GM12878 (cell line): ENCODE measurements at regions not wholly inside any gene's neighbourhood (a gene's known extent, or its start where the extent isn't known, plus 50 kb on each side); places are given as distances from the start of the nearest gene placed in this dataset.

Experiments
- ATAC-seq: fragments of 200-7000 bp; cut with Tn5 transposase; 3 replicates; pipeline ENCODE4 v1.9.1; 2020; ENCODE audit warnings: mild to moderate bottlenecking, moderate library complexity
- BruUV-seq: library from RNA; stranded (reverse); fragments of 400-500 nt; replicated peaks from 2 replicates; lab custom pipeline; 2021; lab: Mats Ljungman, UMichigan
- CTCF ChIA-PET: fragments of 300-600 bp; sonication (Branson Sonifier 250); formaldehyde crosslinking; extraction: SDS; loops from one replicate; lab custom pipeline; 2021; ENCODE audit warnings: inconsistent platforms; lab: Yijun Ruan, JAX
- POLR2A ChIA-PET: fragments of 350-600 bp; formaldehyde crosslinking; extraction: SDS; loops from one replicate; lab custom pipeline; 2021; ENCODE audit warnings: inconsistent platforms; lab: Charles Lee
- RAD21 ChIA-PET: fragments of 300-600 bp; sonication (Branson Sonifier 250); formaldehyde crosslinking; loops from one replicate; lab custom pipeline; 2023; ENCODE audit warnings: antibody characterized with exemption; ENCODE audit not compliant: unreplicated experiment; lab: Charles Lee
- SMC1A ChIA-PET: fragments of 300-600 bp; sonication (Branson Sonifier 250); formaldehyde crosslinking; loops from one replicate; lab custom pipeline; 2023; ENCODE audit not compliant: unreplicated experiment, uncharacterized antibody; lab: Charles Lee
- DNase-seq: peaks from one replicate; pipeline ENCODE4 v3.0.0-alpha.2; 2011; ENCODE audit warnings: low read depth, low spot score
- FAIRE-seq: peaks from 3 replicates; lab custom pipeline; 2011; peaks lifted over from hg19 to GRCh38; lab: Jason Lieb, UNC
- H2AFZ ChIP-seq: 2 replicates; pipeline ENCODE4 v1.6.0; 2011; ENCODE audit warnings: low read depth, low read length, control low read depth; ENCODE audit not compliant: control insufficient read depth
- H3K27ac ChIP-seq: 2 replicates; pipeline ENCODE4 v1.5.1; 2011; ENCODE audit warnings: control low read depth; ENCODE audit not compliant: control insufficient read depth, insufficient read depth
- H3K27me3 ChIP-seq, 2 experiments: replicated peaks in 1 of 2; 2 replicates each; pipeline versions ENCODE4 v1.6.0 to v1.6.1; 2011; ENCODE audit warnings: low read length in 1 of 2; ENCODE audit not compliant: control insufficient read depth in 2 of 2, insufficient read depth in 2 of 2
- H3K36me3 ChIP-seq, 2 experiments: 2 replicates each; pipeline ENCODE4 v1.5.1; 2011; ENCODE audit warnings: low read length in 1 of 2; ENCODE audit not compliant: control insufficient read depth in 2 of 2, insufficient read depth in 2 of 2
- H3K4me1 ChIP-seq: 2 replicates; pipeline ENCODE4 v1.6.1; 2011; ENCODE audit warnings: mild to moderate bottlenecking, low read length, moderate library complexity, mixed read lengths; ENCODE audit not compliant: control insufficient read depth, insufficient read depth
- H3K4me2 ChIP-seq: 2 replicates; pipeline ENCODE4 v1.6.0; 2011; ENCODE audit warnings: control low read depth; ENCODE audit not compliant: control insufficient read depth, insufficient read depth
- H3K4me3 ChIP-seq: fragments of 200-600 bp; sonication (generic); 2 replicates; pipeline ENCODE4 v1.5.1; 2016
- H3K79me2 ChIP-seq: 2 replicates; pipeline ENCODE4 v1.6.0; 2011; ENCODE audit warnings: low read length; ENCODE audit not compliant: control insufficient read depth, insufficient read depth
- H3K9ac ChIP-seq: 2 replicates; pipeline ENCODE4 v1.8.0; 2011; ENCODE audit warnings: low read length, control low read depth, mixed read lengths; ENCODE audit not compliant: control insufficient read depth, insufficient read depth
- H3K9me3 ChIP-seq: replicated peaks from 3 replicates; pipeline ENCODE4 v1.5.1; 2011; ENCODE audit warnings: mild to moderate bottlenecking, low read length; ENCODE audit not compliant: control insufficient read depth, insufficient read depth
- H4K20me1 ChIP-seq: 2 replicates; pipeline ENCODE4 v1.6.0; 2011; ENCODE audit not compliant: control insufficient read depth, insufficient read depth
- ATF3 ChIP-seq: IDR thresholded peaks from 2 replicates; pipeline ENCODE4 v1.6.1; 2011; ENCODE audit warnings: low read depth, mild to moderate bottlenecking, low read length, moderate library complexity, borderline replicate concordance; ENCODE audit errors: extremely low read depth
- CEBPB ChIP-seq, 2 experiments: fragments of 150-350 bp in 1 of 2; IDR thresholded peaks; 2 replicates each; pipeline ENCODE4 v1.6.1; 2012 to 2014; ENCODE audit warnings: low read depth in 2 of 2, low read length in 2 of 2, borderline replicate concordance in 1 of 2, inconsistent platforms in 1 of 2
- FOS ChIP-seq: IDR thresholded peaks from 3 replicates; pipeline ENCODE4 v1.6.1; 2011; ENCODE audit warnings: borderline replicate concordance; ENCODE audit not compliant: insufficient read length; ENCODE audit errors: extremely low read depth
- HCFC1 ChIP-seq: fragments of 150-350 bp; IDR thresholded peaks from 2 replicates; pipeline ENCODE4 v1.6.1; 2014; ENCODE audit warnings: low read length
- HSF1 ChIP-seq: fragments of 150-350 bp; IDR thresholded peaks from 2 replicates; pipeline ENCODE4 v1.6.1; 2014; ENCODE audit warnings: mild to moderate bottlenecking, low read depth, low read length
- NRF1 ChIP-seq: conservative IDR thresholded peaks from 2 replicates; pipeline ENCODE4 v1.6.1; 2011; ENCODE audit warnings: mild to moderate bottlenecking, low read depth, low read length, improper control_type of control experiment
- PAX8 ChIP-seq: fragments of 450-650 bp; IDR thresholded peaks from 2 replicates; pipeline ENCODE4 v1.6.1; 2017; ENCODE audit warnings: mild to moderate bottlenecking, moderate library complexity
- POLR2A ChIP-seq: IDR thresholded peaks from 2 replicates; pipeline ENCODE4 v1.6.1; 2011; ENCODE audit warnings: low read depth, mild to moderate bottlenecking, low read length
- RAD51 ChIP-seq: fragments of 450-650 bp; IDR thresholded peaks from 2 replicates; pipeline ENCODE4 v1.6.1; 2016; ENCODE audit warnings: moderate library complexity, mild to moderate bottlenecking, inconsistent platforms
- RB1 ChIP-seq: fragments of 450-650 bp; formaldehyde crosslinking; IDR thresholded peaks from 2 replicates; pipeline ENCODE4 v1.6.1; 2017; ENCODE audit warnings: mild to moderate bottlenecking, borderline replicate concordance
- SP1 ChIP-seq: IDR thresholded peaks from one replicate; pipeline ENCODE4 v1.6.1; 2011; ENCODE audit warnings: low read depth, low read length
- YY1 ChIP-seq: IDR thresholded peaks from 2 replicates; pipeline ENCODE4 v1.6.1; 2011; ENCODE audit warnings: low read depth, mild to moderate bottlenecking, low read length
- ZNF24 ChIP-seq: fragments of 450-650 bp; IDR thresholded peaks from 2 replicates; pipeline ENCODE4 v1.6.1; 2017; ENCODE audit warnings: antibody characterized with exemption, mild to moderate bottlenecking
- ZNF592 ChIP-seq: fragments of 450-650 bp; IDR thresholded peaks from 2 replicates; pipeline ENCODE4 v1.6.1; 2017; ENCODE audit warnings: mild to moderate bottlenecking, moderate library complexity
- ZNF687 ChIP-seq: fragments of 450-650 bp; IDR thresholded peaks from 2 replicates; pipeline ENCODE4 v1.6.1; 2017; ENCODE audit warnings: mild to moderate bottlenecking, moderate library complexity
- ZSCAN29 ChIP-seq: fragments of 450-650 bp; IDR thresholded peaks from 2 replicates; pipeline ENCODE4 v1.6.1; 2017; ENCODE audit warnings: mild to moderate bottlenecking, moderate library complexity
- WGBS: methylation state at CpG from one replicate; pipeline ENCODE4 v1.1.6; 2016; ENCODE audit warnings: low lambda C conversion rate; ENCODE audit not compliant: insufficient replicate concordance, insufficient coverage; ENCODE audit errors: missing lambda C conversion rate; 5-methylcytosine and 5-hydroxymethylcytosine counted together
- in situ Hi-C: fragments of 300-500 bp; cut with MboI; formaldehyde crosslinking; loops from 9 replicates; pipeline ENCODE4 v1.14.3; 2018; ENCODE audit warnings: mixed read lengths
- intact Hi-C: fragments of 100-400 bp; cut with micrococcal nuclease; formaldehyde crosslinking; loops from one replicate; pipeline ENCODE4 v1.14.2; 2022; ENCODE audit not compliant: unreplicated experiment

- DNase-seq (no peak), FAIRE-seq (no peak), ATAC-seq (no peak)
- SMC1A ChIA-PET, result no interaction called here
- no TSS peak for BruUV-seq
- H3K36me3 ChIP-seq, result no peaks in the 10 kb centered on the region
- in situ Hi-C loops (no loop called here), intact Hi-C loops (no loop called here)
- no peaks in the 10 kb centered on the region for H3K27me3 ChIP-seq
- no peak overlapping the region for H3K27ac ChIP-seq
- RAD21 ChIA-PET, result no interaction called here
- POLR2A ChIA-PET, result no interaction called here
- H3K9ac ChIP-seq, result no peak overlapping the region
- no peaks in the 10 kb centered on the region for H3K4me1 ChIP-seq
- CTCF ChIA-PET, result no interaction called here
- H3K4me2 ChIP-seq, result no peak overlapping the region
- H4K20me1 ChIP-seq, result no peaks in the 10 kb centered on the region
- H3K79me2 ChIP-seq, result no peaks in the 10 kb centered on the region
- 0% methylated on average over 3 of the region's 3 CpGs for WGBS
- H3K9me3 ChIP-seq, result no peaks in the 10 kb centered on the region; the same call in 2 of the 3 replicates
- no peak overlapping the region for H2AFZ ChIP-seq
- no peak overlapping the region for H3K4me3 ChIP-seq
- TF ChIP-seq ZNF24, result no peak
- no peak for TF ChIP-seq POLR2A
- no peak for TF ChIP-seq RB1
- TF ChIP-seq ATF3, result no peak
- no peak for TF ChIP-seq SP1
- TF ChIP-seq ZNF687, result no peak
- TF ChIP-seq YY1, result no peak
- TF ChIP-seq NRF1, result no peak
- TF ChIP-seq HCFC1, result no peak
- no peak for TF ChIP-seq ZNF592
- TF ChIP-seq HSF1, result no peak
- no peak for TF ChIP-seq ZSCAN29
- TF ChIP-seq FOS, result no peak
- no peak for TF ChIP-seq RAD51
- TF ChIP-seq CEBPB (IDR thresholded peaks at IDR 0.05; ENCODE audit: borderline replicate concordance in 1 of 2, low read depth in 2 of 2, low read length in 2 of 2), result no peak
- TF ChIP-seq PAX8, result no peak
Observed at GRCh38 chrX:20857746-20858145, 516.5 kb upstream of the CNKSR2 start.
